ENCODE measurements at regions not wholly inside any gene's neighbourhood (a gene's known extent, or its start where the extent isn't known, plus 50 kb on each side); places are given as distances from the start of the nearest gene placed in this dataset.

GRCh38 chr3:174755833-174756829 lies 103.0 kb upstream of the NAALADL2 start:
- TF ChIP-seq POLR2A (IDR thresholded peaks at IDR 0.05) (no peak), CTCF (IDR thresholded peaks at IDR 0.05) (no peak)
